ENCODE measurements at regions not wholly inside any gene's neighbourhood (a gene's known extent, or its start where the extent isn't known, plus 50 kb on each side); places are given as distances from the start of the nearest gene placed in this dataset.

GRCh38 chr9:13447843-13448422 lies 168.4 kb upstream of the MPDZ start:
- TF ChIP-seq CTCF (conservative IDR thresholded peaks at IDR 0.05 in 1 of 2, IDR thresholded peaks at IDR 0.05 in 1 of 2; ENCODE audit: low read depth in 1 of 2, low read length in 2 of 2) (no peak), EZH2 (IDR thresholded peaks at IDR 0.05; ENCODE audit: low read length, missing control alignments) (no peak)
